T-cell (primary cell): ENCODE measurements at regions not wholly inside any gene's neighbourhood (a gene's known extent, or its start where the extent isn't known, plus 50 kb on each side); places are given as distances from the start of the nearest gene placed in this dataset.
"Not testable (repeated sequence)": the region's sequence is repeated elsewhere in the genome, so short reads cannot be mapped to it uniquely, and the experiment has no call there.

Experiments used
- ATAC-seq, 4 experiments: fragments of 200-7000 bp in 3 of 4; fragments of 150-1000 bp in 1 of 4; cut with Tn5 transposase; replicated peaks in 1 of 4; 1 replicate in 3 of 4; 2 replicates in 1 of 4; pipeline ENCODE4 v1.10.0; 2021; ENCODE audit warnings: moderate library complexity in 3 of 4, mild to moderate bottlenecking in 2 of 4, moderate number of reproducible peaks in 1 of 4
- CTCF ChIA-PET, 2 donors: fragments of 300-600 bp; sonication (Branson Sonifier 250); formaldehyde crosslinking; loops; one replicate each; lab custom pipeline; 2022; ENCODE audit warnings: antibody characterized with exemption in 2 of 2; lab: Charles Lee
- POLR2A ChIA-PET, 2 donors: fragments of 300-600 bp; sonication (Branson Sonifier 250); formaldehyde crosslinking; loops; one replicate each; lab custom pipeline; 2022; ENCODE audit warnings: antibody characterized with exemption in 2 of 2; lab: Charles Lee
- DNase-seq, 35 experiments: peaks; one replicate each; pipeline versions ENCODE4 v3.0.0 to v3.0.0-alpha.2; 2013 to 2023
- H3K27ac ChIP-seq: one replicate; pipeline ENCODE4 v1.5.1; 2013; ENCODE audit warnings: low read length
- H3K27me3 ChIP-seq, 2 experiments: replicated peaks in 1 of 2; 1 replicate in 1 of 2; 2 replicates in 1 of 2; pipeline versions ENCODE4 v1.6.1 to v1.7.0; 2013; ENCODE audit warnings: low read length in 1 of 2, mixed read lengths in 1 of 2; ENCODE audit not compliant: control insufficient read depth in 2 of 2, insufficient read depth in 2 of 2; ENCODE audit errors: extremely low read depth in 1 of 2
- H3K36me3 ChIP-seq, 2 donors: 1 replicate in 1 of 2; 2 replicates in 1 of 2; pipeline versions ENCODE4 v1.6.1 to v1.7.0; 2013; ENCODE audit warnings: low read length in 1 of 2; ENCODE audit not compliant: control insufficient read depth in 2 of 2, insufficient read depth in 1 of 2; ENCODE audit errors: extremely low read depth in 1 of 2
- H3K4me1 ChIP-seq, 2 experiments: 1 replicate in 1 of 2; 2 replicates in 1 of 2; pipeline versions ENCODE4 v1.6.1 to v1.7.0; 2013; ENCODE audit warnings: low read length in 2 of 2, mixed read lengths in 1 of 2; ENCODE audit not compliant: insufficient read depth in 2 of 2, control insufficient read depth in 1 of 2; ENCODE audit errors: extremely low read depth in 1 of 2
- H3K4me3 ChIP-seq, 2 donors: 1 replicate in 1 of 2; 2 replicates in 1 of 2; pipeline versions ENCODE4 v1.5.1 to v1.7.0; 2013; ENCODE audit warnings: mild to moderate bottlenecking in 2 of 2, low read length in 1 of 2, moderate library complexity in 1 of 2; ENCODE audit not compliant: control insufficient read depth in 1 of 2; ENCODE audit errors: extremely low read depth in 1 of 2
- H3K9me3 ChIP-seq: 2 replicates; pipeline ENCODE4 v1.7.0; 2013
- H3K27ac Mint-ChIP-seq, 2 donors: one replicate each; pipeline ENCODE4 v1.8.0; 2020 to 2021; ENCODE audit warnings: mild to moderate bottlenecking in 2 of 2, mixed read lengths in 2 of 2
- H3K27me3 Mint-ChIP-seq, 2 donors: one replicate each; pipeline ENCODE4 v1.8.0; 2021 to 2022; ENCODE audit warnings: mixed read lengths in 2 of 2
- H3K36me3 Mint-ChIP-seq: one replicate; pipeline ENCODE4 v1.8.0; 2021; ENCODE audit warnings: mixed read lengths
- H3K4me1 Mint-ChIP-seq, 3 donors: one replicate each; pipeline ENCODE4 v1.8.0; 2020 to 2022; ENCODE audit warnings: mixed read lengths in 3 of 3, mild to moderate bottlenecking in 1 of 3
- H3K4me3 Mint-ChIP-seq, 3 donors: one replicate each; pipeline ENCODE4 v1.8.0; 2020 to 2022; ENCODE audit warnings: mild to moderate bottlenecking in 3 of 3, mixed read lengths in 3 of 3, moderate library complexity in 3 of 3
- H3K9me3 Mint-ChIP-seq, 3 donors: one replicate each; pipeline ENCODE4 v1.8.0; 2020 to 2022; ENCODE audit warnings: mixed read lengths in 3 of 3
- whole genome bisulfite sequencing: methylation state at CpG from one replicate; pipeline ENCODE4 v1.1.5; 2013; ENCODE audit warnings: missing lambda C conversion rate; ENCODE audit not compliant: insufficient coverage; 5-methylcytosine and 5-hydroxymethylcytosine counted together

- H3K36me3 Mint-ChIP-seq, H3K9me3 Mint-ChIP-seq, CTCF ChIA-PET, DNase-seq, H3K27ac ChIP-seq, H3K27me3 ChIP-seq, POLR2A ChIA-PET, H3K4me3 ChIP-seq, H3K27me3 Mint-ChIP-seq, H3K4me3 Mint-ChIP-seq, H3K36me3 ChIP-seq, H3K9me3 ChIP-seq, ATAC-seq: not testable (repeated sequence)
- peaks cover 0 to 10% of the 10 kb centered on the region in 2 experiments for H3K4me1 ChIP-seq
- WGBS: no CpG with 5 or more reads among the region's 4 CpGs
- Mint-ChIP-seq H3K4me1 (peaks cover 5 to 35% (median 22%) of the 10 kb centered on the region in 3 donors), H3K27ac (peak overlapping the region; percentile 61 to 75)
Observed at GRCh38 chr9:42430674-42431615, 247.5 kb downstream of the SPATA31A6 start.

GRCh38 chr9:42431616-42432010, 248.2 kb downstream of the SPATA31A6 start:
- H3K27me3 Mint-ChIP-seq, H3K27ac ChIP-seq, DNase-seq, H3K9me3 ChIP-seq, CTCF ChIA-PET, H3K36me3 ChIP-seq, POLR2A ChIA-PET, H3K27me3 ChIP-seq, H3K4me3 ChIP-seq, H3K9me3 Mint-ChIP-seq, H3K4me3 Mint-ChIP-seq, H3K36me3 Mint-ChIP-seq, ATAC-seq: not testable (repeated sequence)
- peaks cover 0 to 12% of the 10 kb centered on the region in 2 experiments for H3K4me1 ChIP-seq
- no CpG with 5 or more reads among the region's 1 CpG for WGBS
- Mint-ChIP-seq H3K4me1 (peaks cover 5 to 40% (median 26%) of the 10 kb centered on the region in 3 donors), H3K27ac (peak overlapping the region; percentile 23 to 75)

DNA sequence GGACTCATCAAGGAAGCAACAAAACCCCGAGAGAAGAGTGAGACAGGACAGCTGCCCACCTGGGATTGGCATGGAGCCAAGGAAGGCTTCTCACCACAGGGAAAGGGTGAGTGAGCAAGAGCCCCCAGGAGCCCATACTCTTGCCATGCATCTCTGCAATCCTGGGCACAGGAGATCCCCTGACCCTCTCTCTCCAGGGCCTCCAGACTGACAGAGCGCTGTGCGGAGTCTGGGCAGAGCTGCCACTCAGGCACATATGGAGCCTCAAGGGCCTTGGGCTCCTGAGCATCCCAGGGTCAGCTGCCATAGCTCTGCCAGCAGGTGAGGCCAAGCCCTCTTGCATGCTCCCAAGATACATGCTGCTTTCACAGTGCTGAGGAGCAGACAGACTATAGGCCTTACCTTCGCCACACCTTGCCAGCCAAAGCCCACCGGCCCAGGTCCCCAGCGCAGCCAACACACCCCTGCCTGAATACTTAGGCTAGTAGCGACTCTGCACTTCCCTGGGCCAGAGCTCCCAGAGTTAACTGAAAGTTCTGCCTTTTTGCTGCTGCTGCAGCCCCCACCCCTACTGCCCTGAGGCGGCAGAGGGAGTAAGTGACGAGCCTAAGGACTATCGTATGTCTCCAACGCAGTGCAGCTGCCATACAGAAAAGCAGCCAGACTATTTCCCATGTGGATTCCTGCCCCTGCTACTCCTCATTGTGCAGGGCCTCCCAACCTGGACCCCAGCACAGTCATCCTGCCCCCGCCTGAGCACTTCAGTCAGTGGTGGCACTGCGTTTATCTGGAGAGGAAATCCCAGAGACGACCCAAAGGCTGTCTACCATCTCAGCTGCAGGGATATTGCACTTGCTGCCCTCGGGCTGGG, 251.6 kb downstream of the SPATA31A6 start:
- H3K9me3 Mint-ChIP-seq, H3K36me3 ChIP-seq, ATAC-seq, H3K36me3 Mint-ChIP-seq, H3K9me3 ChIP-seq, DNase-seq, H3K27ac ChIP-seq, CTCF ChIA-PET, POLR2A ChIA-PET, H3K4me3 ChIP-seq, H3K27me3 ChIP-seq, H3K27me3 Mint-ChIP-seq: not testable (repeated sequence)
- Mint-ChIP-seq H3K27ac (peak overlapping the region; percentile 13 to 23), H3K4me3 (peak overlapping the region in 1 of 3 donors; percentile 4), H3K4me1 (peaks cover 5 to 38% (median 26%) of the 10 kb centered on the region in 3 donors)
- peaks cover 0 to 12% of the 10 kb centered on the region in 2 experiments for H3K4me1 ChIP-seq
- 82% methylated on average over 7 of the region's 15 CpGs for WGBS

- H3K27me3 Mint-ChIP-seq, H3K4me3 Mint-ChIP-seq, H3K9me3 Mint-ChIP-seq, H3K36me3 Mint-ChIP-seq, CTCF ChIA-PET, H3K4me3 ChIP-seq, ATAC-seq, H3K36me3 ChIP-seq, H3K27me3 ChIP-seq, POLR2A ChIA-PET, H3K9me3 ChIP-seq: not testable (repeated sequence)
- no CpG with 5 or more reads among the region's 4 CpGs for WGBS
- H3K4me1 Mint-ChIP-seq: peaks cover 5 to 35% (median 24%) of the 10 kb centered on the region in 3 donors
- peak overlapping the region; percentile 85 to 92 for H3K27ac Mint-ChIP-seq
- Histone ChIP-seq H3K4me1 (peaks cover 0 to 12% of the 10 kb centered on the region in 2 experiments), H3K27ac (peak overlapping the region; percentile 41)
- DNase-seq: peak in 1 of 35 experiments; percentile 8
Observed at GRCh38 chr9:42435715-42436342, 252.4 kb downstream of the SPATA31A6 start.

- peaks cover 0 to 12% of the 10 kb centered on the region in 2 experiments for H3K4me1 ChIP-seq
Observed at GRCh38 chr9:42437057-42437759, 253.7 kb downstream of the SPATA31A6 start.

DNA sequence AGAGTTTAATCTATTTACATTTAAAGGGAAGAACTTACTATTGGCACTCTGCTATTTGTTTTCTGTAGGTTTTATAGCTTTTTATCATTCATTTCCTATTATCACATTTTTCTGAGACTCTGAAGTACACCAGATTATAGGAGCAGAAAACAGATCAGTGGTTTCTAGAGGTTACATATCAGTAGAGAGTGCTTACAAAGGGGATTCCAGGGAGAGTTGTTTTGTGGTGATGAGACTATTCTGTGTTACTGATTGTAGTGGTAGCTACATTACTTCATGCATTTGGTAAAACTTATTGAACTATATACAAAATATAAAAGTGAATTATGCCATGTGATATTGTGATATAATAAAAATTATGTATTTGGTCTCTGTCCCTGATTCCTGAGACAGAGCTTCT, 259.2 kb downstream of the SPATA31A6 start:
- H3K9me3 ChIP-seq, ATAC-seq, H3K4me3 ChIP-seq, H3K27me3 ChIP-seq, H3K27ac ChIP-seq, H3K36me3 Mint-ChIP-seq, CTCF ChIA-PET, POLR2A ChIA-PET, H3K4me1 Mint-ChIP-seq, H3K27me3 Mint-ChIP-seq, DNase-seq, H3K9me3 Mint-ChIP-seq, H3K36me3 ChIP-seq, H3K4me3 Mint-ChIP-seq, H3K4me1 ChIP-seq, H3K27ac Mint-ChIP-seq: not testable (repeated sequence)

More at GRCh38 chr9:42437057-42437759, 253.7 kb downstream of the SPATA31A6 start:
- Mint-ChIP-seq H3K27ac (peak overlapping the region; percentile 73 to 81), H3K4me1 (peaks cover 0 to 27% (median 16%) of the 10 kb centered on the region in 3 donors), H3K4me3 (peak overlapping the region in 1 of 3 donors; percentile 21)
- peak; percentile 71 to 90 (median 86) for ATAC-seq
- H3K9me3 ChIP-seq, DNase-seq, CTCF ChIA-PET, H3K36me3 Mint-ChIP-seq, H3K27me3 Mint-ChIP-seq, H3K4me3 ChIP-seq, H3K27me3 ChIP-seq, H3K9me3 Mint-ChIP-seq, POLR2A ChIA-PET, H3K36me3 ChIP-seq, H3K27ac ChIP-seq: not testable (repeated sequence)
- no CpG with 5 or more reads among the region's 6 CpGs for WGBS
